CD4-positive, alpha-beta T cell (primary cell): ENCODE measurements at regions not wholly inside any gene's neighbourhood (a gene's known extent, or its start where the extent isn't known, plus 50 kb on each side); places are given as distances from the start of the nearest gene placed in this dataset.

Experiments
- ATAC-seq: fragments of 200-7000 bp; cut with Tn5 transposase; one replicate; pipeline ENCODE4 v1.10.0; 2022; ENCODE audit warnings: mild to moderate bottlenecking; ENCODE audit not compliant: poor library complexity
- CTCF ChIA-PET: fragments of 350-600 bp; sonication (Branson Sonifier 250); formaldehyde crosslinking; loops from one replicate; lab custom pipeline; 2021; ENCODE audit warnings: antibody characterized with exemption, inconsistent platforms; lab: Charles Lee
- POLR2A ChIA-PET: fragments of 350-600 bp; sonication (Branson Sonifier 250); formaldehyde crosslinking; loops from one replicate; lab custom pipeline; 2021; ENCODE audit warnings: antibody characterized with exemption, inconsistent platforms; lab: Charles Lee
- DNase-seq, 14 experiments: peaks; one replicate each; pipeline ENCODE4 v3.0.0-alpha.2; 2013 to 2020; ENCODE audit warnings: mixed read lengths in 2 of 14
- H3K27ac ChIP-seq, 2 donors: one replicate each; pipeline versions ENCODE4 v1.5.1 to v1.7.0; 2013; ENCODE audit warnings: low read length in 2 of 2, low read depth in 1 of 2, mild to moderate bottlenecking in 1 of 2
- H3K27me3 ChIP-seq, 2 experiments: 1 replicate in 1 of 2; 2 replicates in 1 of 2; pipeline versions ENCODE4 v1.6.1 to v1.7.0; 2013; ENCODE audit warnings: low read length in 2 of 2, control low read depth in 1 of 2, mild to moderate bottlenecking in 1 of 2, moderate library complexity in 1 of 2; ENCODE audit not compliant: insufficient read depth in 2 of 2, control insufficient read depth in 1 of 2
- H3K36me3 ChIP-seq: one replicate; pipeline ENCODE4 v1.6.1; 2013; ENCODE audit warnings: low read length, control low read depth; ENCODE audit not compliant: insufficient read depth
- H3K4me1 ChIP-seq: one replicate; pipeline ENCODE4 v1.6.1; 2013; ENCODE audit warnings: low read length, control low read depth; ENCODE audit not compliant: insufficient read depth
- H3K4me3 ChIP-seq: one replicate; pipeline ENCODE4 v1.5.1; 2013; ENCODE audit warnings: mild to moderate bottlenecking, low read length, moderate library complexity
- H3K9me3 ChIP-seq, 2 experiments: 1 replicate in 1 of 2; 2 replicates in 1 of 2; pipeline versions ENCODE4 v1.6.1 to v1.7.0; 2013; ENCODE audit warnings: low read length in 2 of 2, mild to moderate bottlenecking in 2 of 2, control low read depth in 1 of 2, moderate library complexity in 1 of 2; ENCODE audit not compliant: control insufficient read depth in 1 of 2, insufficient read depth in 1 of 2
- H3K27ac Mint-ChIP-seq: one replicate; pipeline ENCODE4 v1.8.0; 2020; ENCODE audit warnings: mixed read lengths
- H3K27me3 Mint-ChIP-seq: one replicate; pipeline ENCODE4 v1.8.0; 2021; ENCODE audit warnings: mixed read lengths
- H3K36me3 Mint-ChIP-seq: one replicate; pipeline ENCODE4 v1.8.0; 2021; ENCODE audit warnings: low read depth, mixed read lengths
- H3K4me1 Mint-ChIP-seq: one replicate; pipeline ENCODE4 v1.8.0; 2021; ENCODE audit warnings: low read depth, mixed read lengths
- H3K4me3 Mint-ChIP-seq: one replicate; pipeline ENCODE4 v1.8.0; 2020; ENCODE audit warnings: mild to moderate bottlenecking, mixed read lengths
- H3K9me3 Mint-ChIP-seq: one replicate; pipeline ENCODE4 v1.8.0; 2020; ENCODE audit warnings: mixed read lengths
- intact Hi-C, 2 experiments: fragments of 100-400 bp; cut with DNase I in 1 of 2; cut with micrococcal nuclease in 1 of 2; formaldehyde crosslinking; loops; one replicate each; pipeline versions ENCODE4 v1.15.1 to v1.9.0; 2023 to 2025; cut with DNase I, micrococcal nuclease
- TF ChIP-seq, protein P1 (sequence below): fragments of 200-600 bp; IDR thresholded peaks from one replicate; pipeline ENCODE4 v1.8.0; 2022; ENCODE audit warnings: antibody characterized with exemption, mild to moderate bottlenecking

DNA sequence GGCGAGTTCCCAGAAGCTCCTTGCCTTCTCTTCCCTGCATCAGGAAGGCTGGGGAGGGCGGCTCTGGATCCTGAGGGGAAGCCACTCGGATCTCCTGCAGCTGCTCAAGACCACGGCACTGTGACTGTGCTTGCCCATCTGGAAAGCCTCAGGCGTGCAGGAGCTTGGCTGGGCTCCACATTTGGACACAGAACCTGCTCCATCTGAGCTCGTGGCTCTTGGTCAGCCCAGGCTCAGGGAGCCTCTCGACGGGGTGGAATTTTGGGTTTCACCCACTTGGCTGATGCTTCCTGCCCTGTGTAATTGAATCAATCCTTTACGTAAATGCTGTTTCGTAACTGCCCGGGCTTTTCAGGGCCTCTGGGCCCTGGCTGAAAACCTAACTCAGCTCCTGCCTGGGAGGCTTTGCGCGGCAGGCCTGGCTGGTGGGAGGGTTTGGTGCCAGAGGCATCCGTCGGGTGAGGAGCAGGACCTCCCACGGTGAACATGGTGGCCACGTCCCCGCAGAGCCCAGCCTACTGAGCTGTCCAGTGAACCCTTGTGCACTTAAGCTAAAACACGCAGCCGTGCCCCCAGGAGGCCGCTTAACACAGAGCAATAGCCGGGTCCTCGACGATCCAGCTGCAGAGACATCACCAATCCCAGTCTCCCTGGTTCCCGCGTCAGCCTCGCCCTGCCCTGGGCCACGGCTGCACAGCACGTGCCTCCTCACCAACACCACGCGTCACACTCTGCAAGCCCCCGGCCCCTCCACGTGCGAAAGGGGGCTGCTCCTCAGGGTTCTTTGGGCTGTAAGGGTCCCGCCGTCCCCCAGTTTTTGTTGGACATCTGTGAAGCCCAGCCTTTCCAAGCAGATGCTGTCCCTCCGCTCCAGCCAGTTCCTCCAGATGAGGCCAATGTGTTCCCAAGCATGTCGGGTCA, 241.0 kb downstream of the DLL1 start:
- no peaks in the 10 kb centered on the region for H3K4me1 Mint-ChIP-seq
- H3K9me3 ChIP-seq: peaks cover 0 to 5% of the 10 kb centered on the region in 2 experiments
- intact Hi-C loops: no loop called here
- ChIA-PET POLR2A (no interaction called here), CTCF (no interaction called here)
- no peaks in the 10 kb centered on the region for H3K36me3 ChIP-seq
- ATAC-seq (no peak), DNase-seq (peak in 3 of 14 experiments; percentile 14 to 71 (median 58))
- TF ChIP-seq, protein P1, sequence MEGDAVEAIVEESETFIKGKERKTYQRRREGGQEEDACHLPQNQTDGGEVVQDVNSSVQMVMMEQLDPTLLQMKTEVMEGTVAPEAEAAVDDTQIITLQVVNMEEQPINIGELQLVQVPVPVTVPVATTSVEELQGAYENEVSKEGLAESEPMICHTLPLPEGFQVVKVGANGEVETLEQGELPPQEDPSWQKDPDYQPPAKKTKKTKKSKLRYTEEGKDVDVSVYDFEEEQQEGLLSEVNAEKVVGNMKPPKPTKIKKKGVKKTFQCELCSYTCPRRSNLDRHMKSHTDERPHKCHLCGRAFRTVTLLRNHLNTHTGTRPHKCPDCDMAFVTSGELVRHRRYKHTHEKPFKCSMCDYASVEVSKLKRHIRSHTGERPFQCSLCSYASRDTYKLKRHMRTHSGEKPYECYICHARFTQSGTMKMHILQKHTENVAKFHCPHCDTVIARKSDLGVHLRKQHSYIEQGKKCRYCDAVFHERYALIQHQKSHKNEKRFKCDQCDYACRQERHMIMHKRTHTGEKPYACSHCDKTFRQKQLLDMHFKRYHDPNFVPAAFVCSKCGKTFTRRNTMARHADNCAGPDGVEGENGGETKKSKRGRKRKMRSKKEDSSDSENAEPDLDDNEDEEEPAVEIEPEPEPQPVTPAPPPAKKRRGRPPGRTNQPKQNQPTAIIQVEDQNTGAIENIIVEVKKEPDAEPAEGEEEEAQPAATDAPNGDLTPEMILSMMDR: no peak
- no peaks in the 10 kb centered on the region for H3K27me3 Mint-ChIP-seq
- no peak overlapping the region for H3K27ac Mint-ChIP-seq
- no peak overlapping the region for H3K4me3 ChIP-seq
- H3K9me3 Mint-ChIP-seq: no peaks in the 10 kb centered on the region
- H3K27ac ChIP-seq: no peak overlapping the region
- no peaks in the 10 kb centered on the region for H3K36me3 Mint-ChIP-seq
- peaks cover 0 to 5% of the 10 kb centered on the region in 2 experiments for H3K27me3 ChIP-seq
- peaks cover 8% of the 10 kb centered on the region for H3K4me1 ChIP-seq
- no peak overlapping the region for H3K4me3 Mint-ChIP-seq

DNA sequence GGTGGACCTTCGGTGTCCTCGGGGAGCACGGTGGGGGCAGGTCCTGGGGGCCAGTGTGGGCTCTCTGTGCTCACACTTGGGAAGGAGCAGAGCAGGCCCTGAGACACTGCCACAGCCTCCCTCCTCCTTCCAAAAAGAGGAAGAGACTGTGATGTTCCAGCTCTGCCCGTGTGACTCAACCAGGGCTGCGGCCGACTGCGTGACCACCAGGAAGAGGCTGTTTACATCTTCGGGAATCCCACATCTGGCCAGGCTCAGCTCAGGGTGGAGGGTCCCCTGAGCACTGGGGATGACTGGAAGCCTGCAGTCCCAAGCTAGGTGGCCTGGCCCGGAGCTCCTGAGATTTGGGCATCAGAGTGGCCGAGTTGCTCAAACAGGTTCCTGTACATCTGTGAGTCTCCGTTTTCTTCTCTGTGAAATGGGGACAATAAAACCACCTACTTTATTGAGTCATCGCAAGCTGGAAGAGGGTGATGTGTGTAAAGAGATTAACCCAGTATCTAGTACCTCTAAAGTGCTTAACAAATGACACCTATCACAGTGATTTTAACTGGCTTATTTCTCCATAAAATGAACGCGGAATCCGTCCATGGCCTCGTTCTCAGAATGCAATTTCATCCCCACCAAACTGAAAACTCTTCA, 242.1 kb downstream of the DLL1 start:
- Histone ChIP-seq H3K4me3 (no peak overlapping the region), H3K27ac (no peak overlapping the region), H3K9me3 (peaks cover 0 to 5% of the 10 kb centered on the region in 2 experiments), H3K27me3 (peaks cover 0 to 5% of the 10 kb centered on the region in 2 experiments), H3K4me1 (peaks cover 8% of the 10 kb centered on the region), H3K36me3 (no peaks in the 10 kb centered on the region)
- intact Hi-C loops: no loop called here
- TF ChIP-seq, protein P1: no peak
- no peak overlapping the region for H3K27ac Mint-ChIP-seq
- CTCF ChIA-PET: no interaction called here
- H3K27me3 Mint-ChIP-seq: no peaks in the 10 kb centered on the region
- no peaks in the 10 kb centered on the region for H3K36me3 Mint-ChIP-seq
- H3K4me1 Mint-ChIP-seq: no peaks in the 10 kb centered on the region
- ATAC-seq (no peak), DNase-seq (peak in 3 of 14 experiments; percentile 10 to 76 (median 65))
- POLR2A ChIA-PET: no interaction called here
- H3K9me3 Mint-ChIP-seq: no peaks in the 10 kb centered on the region
- H3K4me3 Mint-ChIP-seq: no peak overlapping the region

DNA sequence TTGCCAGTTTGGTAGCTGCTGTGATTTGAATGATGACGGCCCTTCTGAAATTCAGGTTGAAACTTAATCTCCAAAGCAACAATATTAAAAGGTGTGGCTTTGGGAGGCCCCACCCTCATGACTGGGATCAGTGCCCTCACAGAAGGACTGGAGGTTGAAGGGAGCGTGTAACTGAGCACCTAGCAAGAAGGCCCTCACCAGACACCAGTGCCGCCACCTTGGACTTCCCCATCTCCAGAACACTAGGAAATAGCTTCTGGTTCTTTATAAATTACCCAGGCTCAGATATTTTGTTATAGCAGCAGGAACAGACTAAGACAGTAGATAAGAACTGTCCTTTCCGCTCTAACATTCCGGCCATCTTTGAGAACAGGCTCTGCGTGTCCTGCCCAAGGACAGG, 243.1 kb downstream of the DLL1 start:
- ChIA-PET POLR2A (no interaction called here), CTCF (no interaction called here)
- peaks cover 0 to 5% of the 10 kb centered on the region in 2 experiments for H3K27me3 ChIP-seq
- ATAC-seq: no peak
- H3K4me3 ChIP-seq: no peak overlapping the region
- no peaks in the 10 kb centered on the region for H3K9me3 ChIP-seq
- Mint-ChIP-seq H3K4me1 (no peaks in the 10 kb centered on the region), H3K36me3 (no peaks in the 10 kb centered on the region), H3K27ac (no peak overlapping the region), H3K9me3 (no peaks in the 10 kb centered on the region), H3K4me3 (no peak overlapping the region), H3K27me3 (no peaks in the 10 kb centered on the region)
- H3K36me3 ChIP-seq: no peaks in the 10 kb centered on the region
- no peak overlapping the region for H3K27ac ChIP-seq
- peaks cover 8% of the 10 kb centered on the region for H3K4me1 ChIP-seq
- intact Hi-C loops: no loop called here
- TF ChIP-seq, protein P1: no peak
- DNase-seq: peak in 1 of 14 experiments; percentile 12
